Left forelimb (tissue), 1 donor: ENCODE measurements at regions not wholly inside any gene's neighbourhood (a gene's known extent, or its start where the extent isn't known, plus 50 kb on each side); places are given as distances from the start of the nearest gene placed in this dataset.

Experiments used
- DNase-seq: peaks from one replicate; pipeline ENCODE4 v3.0.0-alpha.2; 2018; ENCODE audit warnings: low spot score

- DNase-seq = no peak
Observed at GRCh38 chr15:85976986-85977385, 102.7 kb upstream of the AGBL1 start.

DNA sequence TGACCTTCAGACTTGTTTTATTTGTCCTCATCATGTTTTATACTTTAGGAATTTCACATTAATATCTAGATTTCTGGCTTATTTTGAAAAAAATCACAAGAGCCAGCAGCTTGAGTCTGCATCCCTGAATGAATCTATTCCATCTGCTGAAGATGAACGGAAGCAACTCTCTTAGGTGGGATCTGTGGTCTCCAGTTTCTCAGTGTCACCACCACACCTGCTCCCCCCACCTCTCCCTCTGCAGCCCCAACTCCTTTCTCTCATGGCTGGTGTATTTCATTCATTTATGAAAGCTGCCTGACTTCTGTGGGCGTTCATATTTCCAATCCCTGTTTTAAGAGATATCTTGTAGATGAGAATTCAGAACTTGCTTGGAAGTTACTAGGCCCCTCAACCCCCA, 102.1 kb upstream of the AGBL1 start:
- DNase-seq = no peak

DNA sequence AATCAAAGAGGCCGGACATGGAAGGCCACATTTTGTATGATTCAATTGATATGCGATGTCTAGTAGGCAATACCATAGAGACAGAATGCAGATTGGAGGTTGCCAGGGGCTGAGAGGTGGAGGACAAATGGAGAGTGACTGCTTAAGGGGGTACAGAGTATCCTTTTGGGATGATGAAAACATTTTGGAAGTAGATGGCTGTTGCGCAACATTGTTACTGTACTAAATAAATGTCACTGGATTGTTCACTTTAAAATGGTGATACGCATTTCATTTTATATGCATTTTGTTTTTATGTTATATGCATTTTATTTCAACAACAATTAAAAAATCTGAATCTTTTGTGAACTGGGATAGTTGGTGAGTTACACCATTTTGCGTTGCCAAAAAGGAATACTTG, 99.7 kb upstream of the AGBL1 start:
- DNase-seq = no peak

DNA sequence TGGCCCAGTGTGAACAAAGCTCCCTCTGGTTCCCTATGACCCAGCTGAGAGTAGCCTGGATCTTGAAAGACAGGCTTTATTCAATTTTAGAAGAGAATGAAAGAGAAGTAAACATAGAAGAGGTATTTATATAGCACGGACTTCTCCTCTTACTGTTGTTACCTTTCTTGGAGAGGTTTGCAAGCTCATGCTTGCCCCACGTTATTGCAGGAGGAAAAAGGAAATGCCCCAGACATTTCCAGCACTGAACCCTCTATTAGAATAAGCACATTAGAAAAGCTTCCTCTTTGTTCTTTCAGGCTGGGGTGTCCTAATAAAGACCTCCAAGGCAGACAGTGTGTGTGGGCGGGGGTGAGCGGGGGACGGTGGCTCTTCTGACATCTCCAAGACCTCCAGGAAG, 98.7 kb upstream of the AGBL1 start:
- DNase-seq = no peak

GRCh38 chr15:85984241-85984640, 95.4 kb upstream of the AGBL1 start:
- DNase-seq = no peak

- no peak for DNase-seq
Observed at GRCh38 chr15:85986116-85986515, 93.6 kb upstream of the AGBL1 start.

- no peak for DNase-seq
Observed at GRCh38 chr15:85986741-85987140, 92.9 kb upstream of the AGBL1 start.

GRCh38 chr15:85988741-85989140, 90.9 kb upstream of the AGBL1 start:
- peak; percentile 54 for DNase-seq

GRCh38 chr15:85992224-85992623, 87.4 kb upstream of the AGBL1 start:
- no peak for DNase-seq

- DNase-seq = no peak
Observed at GRCh38 chr15:85993116-85993515, 86.6 kb upstream of the AGBL1 start.

DNA sequence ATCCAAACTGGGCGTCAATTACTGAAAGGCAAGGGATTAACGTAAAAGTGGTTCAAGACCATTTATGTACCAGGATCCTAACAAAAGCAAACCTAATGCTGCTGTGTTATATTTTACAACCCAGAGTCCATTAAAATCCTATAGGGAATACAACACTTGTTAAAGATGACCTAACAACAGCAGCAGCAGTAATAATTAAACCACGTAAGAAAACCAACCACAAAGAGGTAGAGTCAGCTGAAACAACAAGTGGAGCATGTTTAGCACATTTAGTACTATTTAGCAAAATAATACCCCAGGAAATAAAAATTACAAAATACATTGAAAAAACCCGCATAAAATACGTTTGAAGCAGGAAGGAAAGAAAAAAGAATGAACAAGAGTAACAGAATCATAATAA, 82.1 kb upstream of the AGBL1 start:
- DNase-seq = no peak

DNA sequence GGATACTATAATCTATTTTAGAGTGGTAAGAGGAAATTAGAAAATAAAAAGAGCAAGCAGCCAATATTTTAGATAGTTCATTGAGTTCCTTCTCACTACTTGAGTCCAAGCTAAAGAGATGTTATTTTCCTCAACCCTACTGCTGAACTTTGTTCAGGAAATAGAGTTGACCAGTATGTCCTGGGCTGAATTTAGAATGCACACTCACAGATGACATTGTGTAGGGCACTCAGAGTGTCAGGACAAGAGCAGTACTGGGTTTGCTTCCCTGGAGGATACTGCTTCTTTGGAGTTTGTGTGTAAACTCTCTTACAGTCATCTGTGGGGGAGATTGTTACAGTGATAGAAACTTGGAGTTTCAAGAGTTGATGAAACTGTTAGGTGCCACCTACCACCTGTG, 80.0 kb upstream of the AGBL1 start:
- DNase-seq = no peak

DNA sequence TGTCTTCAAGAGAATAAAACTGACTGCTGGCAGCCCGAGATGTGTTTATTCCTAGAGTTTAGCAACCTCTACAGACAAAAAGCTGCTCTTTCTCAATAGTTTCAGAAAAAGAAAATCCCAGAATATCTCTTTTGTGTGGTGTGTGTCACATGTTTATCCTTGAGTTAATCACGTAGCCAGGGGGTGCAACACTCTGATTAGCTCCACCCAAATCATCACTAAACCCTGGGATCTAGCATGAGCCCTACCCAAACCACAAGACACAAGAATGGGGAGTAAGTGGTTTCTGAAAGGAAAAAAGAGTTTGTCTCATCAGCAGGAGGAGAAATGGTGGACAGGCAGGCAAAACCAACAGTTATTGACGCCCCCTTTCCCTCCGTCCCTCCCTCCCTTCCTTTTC, 78.5 kb upstream of the AGBL1 start:
- no peak for DNase-seq

DNA sequence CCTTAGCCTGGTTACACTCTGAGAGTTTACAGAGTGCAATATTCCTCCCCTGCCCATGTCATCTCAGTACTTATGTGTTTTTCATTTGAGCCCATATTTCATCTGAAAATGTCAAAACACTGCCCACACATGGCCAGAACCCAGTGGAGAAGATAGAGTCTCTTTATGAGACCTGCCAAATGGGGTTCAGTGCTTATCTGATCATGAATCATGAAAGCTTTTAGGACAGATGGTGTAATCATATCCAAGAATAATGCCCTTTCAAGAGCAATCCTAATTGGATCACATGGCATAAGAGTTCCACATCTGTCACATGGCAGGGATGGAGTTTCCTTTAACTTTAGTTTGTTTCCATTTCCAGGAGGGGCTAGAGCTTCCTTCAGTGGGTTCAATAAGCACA, 77.2 kb upstream of the AGBL1 start:
- no peak for DNase-seq

GRCh38 chr15:86004061-86004460, 75.6 kb upstream of the AGBL1 start:
- DNase-seq = no peak

GRCh38 chr15:86006546-86006945, 73.1 kb upstream of the AGBL1 start:
- no peak for DNase-seq

DNA sequence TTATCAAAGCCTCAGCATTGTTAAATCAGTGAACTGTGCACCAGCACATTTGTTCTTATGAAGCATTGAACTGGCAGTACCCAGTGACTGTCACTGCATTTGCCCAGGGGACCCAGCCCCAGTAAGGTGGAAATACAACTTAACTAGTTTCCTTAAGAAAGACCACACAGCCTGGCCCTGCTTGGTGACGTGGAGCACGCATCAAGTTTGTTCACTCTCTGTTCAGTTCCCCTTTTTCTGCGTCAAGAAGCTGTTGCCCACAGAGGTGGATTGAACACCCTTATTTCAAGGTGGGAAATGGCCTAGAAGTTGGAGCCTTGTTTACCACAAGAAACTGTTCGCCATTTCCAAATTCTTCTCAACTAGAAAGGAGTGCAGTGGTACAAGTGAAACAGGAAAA, 69.9 kb upstream of the AGBL1 start:
- no peak for DNase-seq

- no peak for DNase-seq
Observed at GRCh38 chr15:86010398-86010797, 69.3 kb upstream of the AGBL1 start.

DNA sequence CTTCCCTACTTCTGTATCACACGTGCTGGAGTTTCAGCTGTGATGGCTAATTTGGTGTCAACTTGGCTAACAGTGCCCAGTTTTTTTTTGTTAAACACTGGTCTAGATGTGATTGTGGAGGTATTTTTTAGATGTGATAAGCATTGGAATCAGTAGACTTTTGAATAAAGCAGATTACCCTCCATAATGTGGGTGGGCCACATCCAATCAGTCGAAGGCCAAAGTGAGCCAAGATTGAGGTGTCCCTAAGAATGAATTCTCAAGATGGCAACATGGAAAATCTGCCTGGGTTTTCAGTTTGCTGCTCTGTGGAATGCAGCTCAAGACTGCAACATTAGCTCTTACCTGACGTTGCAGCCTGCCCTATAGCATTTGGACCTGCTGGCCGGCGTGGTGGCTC, 68.8 kb upstream of the AGBL1 start:
- DNase-seq = no peak

DNA sequence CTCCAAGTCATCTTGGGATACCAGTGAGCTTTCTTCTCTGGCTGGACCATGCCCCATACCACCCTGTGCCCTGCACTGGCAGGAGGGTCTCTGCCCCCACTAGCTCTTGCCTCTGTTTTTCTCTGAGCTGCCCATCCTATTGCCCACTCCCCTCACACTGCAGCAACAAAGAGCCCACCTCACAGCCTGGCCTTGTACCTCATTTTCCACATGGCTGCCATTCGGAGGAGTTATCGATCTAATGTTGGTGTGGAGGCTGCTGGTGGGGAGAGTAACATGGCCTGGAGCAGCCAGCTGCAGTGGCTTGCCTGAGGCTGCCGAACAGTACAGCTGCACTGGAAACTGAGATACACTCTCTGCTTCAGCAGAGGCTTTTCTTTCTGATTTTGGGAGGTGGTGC, 65.7 kb upstream of the AGBL1 start:
- no peak for DNase-seq

GRCh38 chr15:86016750-86017149, 62.9 kb upstream of the AGBL1 start:
- DNase-seq = no peak

DNA sequence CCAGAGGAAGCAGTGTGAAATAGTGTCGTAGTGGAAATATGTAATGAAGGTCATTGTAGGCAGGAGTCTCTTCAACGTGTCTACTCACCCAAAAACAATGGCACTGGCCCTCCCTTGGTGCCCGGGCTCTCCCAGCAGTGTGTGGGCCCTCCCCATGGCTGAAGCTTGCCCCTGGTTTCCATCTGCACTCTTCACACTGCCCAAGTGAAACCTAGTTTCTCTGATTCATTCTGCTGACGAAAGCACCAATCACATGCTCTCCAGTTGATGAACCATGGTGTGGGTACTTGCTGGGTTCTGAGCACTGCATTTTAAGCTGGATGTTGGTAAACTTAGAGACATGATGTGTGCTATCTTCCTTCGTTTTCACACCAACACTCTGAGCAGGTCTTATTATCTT, 61.0 kb upstream of the AGBL1 start:
- no peak for DNase-seq

DNA sequence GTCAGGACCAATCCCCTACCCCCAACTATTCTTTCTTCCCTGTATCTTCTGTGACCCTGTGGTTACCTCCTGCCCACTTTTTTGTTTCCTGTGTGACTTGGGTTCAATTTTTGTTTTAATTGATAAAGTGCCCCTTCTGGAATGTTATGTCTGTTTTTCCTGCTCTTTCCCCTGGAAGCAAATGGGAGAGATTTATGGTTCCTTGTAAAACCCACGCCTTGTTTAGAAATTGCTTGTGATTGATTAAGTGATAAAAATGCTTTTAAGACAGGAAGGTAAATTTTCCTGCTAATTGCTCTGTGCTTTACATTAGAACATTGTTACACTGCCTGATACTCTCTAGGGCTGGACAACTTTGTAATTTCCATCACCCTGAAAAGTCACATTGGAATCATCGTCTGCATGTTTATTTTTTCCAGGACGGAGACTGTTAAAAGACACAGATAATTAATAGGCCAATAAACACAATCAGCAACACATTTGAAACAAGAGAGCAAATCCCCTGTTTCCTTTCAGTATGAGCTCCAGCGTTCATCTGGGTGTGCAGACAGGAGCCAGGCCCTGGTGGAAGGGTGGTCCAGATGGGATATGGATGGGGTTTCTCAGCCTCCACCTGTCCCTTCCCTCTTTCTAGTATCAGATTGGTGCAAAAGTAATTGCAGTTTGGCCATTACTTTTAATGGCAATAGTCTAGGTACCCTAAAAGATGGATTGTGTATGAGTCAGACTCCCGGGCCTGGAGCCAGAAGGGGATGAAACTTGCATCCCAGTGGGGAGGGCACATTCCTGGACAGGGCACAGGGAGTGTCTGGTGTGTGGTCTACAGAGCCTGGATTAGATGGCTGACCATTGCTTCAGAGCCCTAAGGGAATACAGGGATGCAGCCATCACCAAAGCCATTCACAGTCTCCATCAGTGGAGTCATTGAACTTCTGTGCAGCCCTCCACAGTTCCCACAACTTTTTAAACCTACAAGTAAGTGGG, 58.1 kb upstream of the AGBL1 start:
- DNase-seq = no peak

DNA sequence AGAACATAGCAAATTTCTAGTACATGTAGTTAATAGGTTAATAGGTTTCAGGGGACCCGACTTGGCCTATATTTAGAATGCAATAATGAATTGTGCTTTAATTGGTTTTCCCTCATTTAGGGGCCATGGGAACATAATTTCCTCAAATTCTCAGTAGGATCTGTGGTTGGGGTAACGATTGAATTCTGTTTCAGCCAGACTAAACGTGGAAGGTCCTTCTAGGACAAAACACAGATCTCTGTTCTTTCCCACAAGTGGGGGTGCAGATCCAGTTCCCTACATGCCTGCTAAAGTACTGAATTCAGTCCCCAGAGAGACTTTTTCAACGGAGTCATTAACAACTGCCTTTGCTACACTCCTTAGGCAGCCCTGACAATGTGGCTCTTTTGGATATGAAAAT, 50.7 kb upstream of the AGBL1 start:
- DNase-seq = no peak
